SK-N-SH (cell line): ENCODE measurements at regions not wholly inside any gene's neighbourhood (a gene's known extent, or its start where the extent isn't known, plus 50 kb on each side); places are given as distances from the start of the nearest gene placed in this dataset.

ENCODE experiments used
- CTCF ChIA-PET: fragments of 300-600, 350-600 bp; formaldehyde crosslinking; extraction: SDS; loops from one replicate; lab custom pipeline; 2021; lab: Yijun Ruan, JAX
- POLR2A ChIA-PET: fragments of 350-600 bp; sonication (Branson Sonifier 250); formaldehyde crosslinking; extraction: SDS; loops from one replicate; lab custom pipeline; 2020; ENCODE audit warnings: antibody characterized with exemption, inconsistent platforms; lab: Yijun Ruan, JAX
- DNase-seq: peaks from one replicate; pipeline ENCODE4 v3.0.0; 2012
- H2AFZ ChIP-seq: fragments of 200-600 bp; sonication (generic); 2 replicates; pipeline ENCODE4 v1.8.1; 2016; ENCODE audit warnings: antibody characterized with exemption, mild to moderate bottlenecking, low read depth
- H3F3A ChIP-seq: fragments of 200-600 bp; sonication (generic); replicated peaks from 2 replicates; pipeline ENCODE3; 2016; ENCODE audit warnings: antibody characterized with exemption, mild to moderate bottlenecking; ENCODE audit not compliant: insufficient read depth
- H3K27ac ChIP-seq, 2 experiments: fragments of 200-500 bp in 1 of 2; fragments of 200-600 bp in 1 of 2; sonication (Bioruptor generic) in 1 of 2; sonication (generic), shearing (Covaris generic) in 1 of 2; 2 replicates each; pipeline versions ENCODE4 v1.5.1 to v1.6.1; 2014 to 2016; ENCODE audit warnings: low read depth in 2 of 2, inconsistent platforms in 1 of 2, low read length in 1 of 2, mild to moderate bottlenecking in 1 of 2, mixed read lengths in 1 of 2
- H3K27me3 ChIP-seq: fragments of 200-600 bp; sonication (generic), shearing (Covaris generic); 2 replicates; pipeline ENCODE4 v1.6.1; 2016; ENCODE audit warnings: mixed run types; ENCODE audit not compliant: insufficient read depth
- H3K36me3 ChIP-seq, 2 experiments: fragments of 200-500 bp in 1 of 2; fragments of 200-600 bp in 1 of 2; sonication (Bioruptor generic) in 1 of 2; sonication (generic) in 1 of 2; replicated peaks in 1 of 2; 2 replicates each; pipeline versions ENCODE3 to v1.5.1; 2014 to 2016; ENCODE audit warnings: low read length in 1 of 2, mild to moderate bottlenecking in 1 of 2; ENCODE audit not compliant: insufficient read depth in 2 of 2, control insufficient read depth in 1 of 2
- H3K4me1 ChIP-seq, 2 experiments: fragments of 200-500 bp in 1 of 2; fragments of 200-600 bp in 1 of 2; sonication (Bioruptor generic) in 1 of 2; sonication (generic), shearing (Covaris generic) in 1 of 2; 2 replicates each; pipeline versions ENCODE4 v1.5.1 to v1.6.1; 2014 to 2016; ENCODE audit warnings: low read depth in 1 of 2, low read length in 1 of 2, mixed run types in 1 of 2; ENCODE audit not compliant: insufficient read depth in 2 of 2, control insufficient read depth in 1 of 2
- H3K4me2 ChIP-seq: fragments of 200-600 bp; sonication (generic), shearing (Covaris generic); 2 replicates; pipeline ENCODE4 v1.6.1; 2017; ENCODE audit warnings: mixed run types
- H3K4me3 ChIP-seq, 2 experiments: fragments of 200-500 bp in 1 of 2; fragments of 200-600 bp in 1 of 2; sonication (Bioruptor generic) in 1 of 2; sonication (generic), shearing (Covaris generic) in 1 of 2; 2 replicates each; pipeline versions ENCODE4 v1.5.1 to v1.8.1; 2014 to 2016; ENCODE audit warnings: low read depth in 2 of 2, inconsistent platforms in 1 of 2, low read length in 1 of 2, mild to moderate bottlenecking in 1 of 2, mixed read lengths in 1 of 2, moderate library complexity in 1 of 2
- H3K79me2 ChIP-seq: fragments of 200-600 bp; sonication (generic); 2 replicates; pipeline ENCODE4 v1.8.1; 2017; ENCODE audit warnings: mild to moderate bottlenecking; ENCODE audit not compliant: insufficient read depth
- H3K9ac ChIP-seq: fragments of 200-600 bp; sonication (generic); 2 replicates; pipeline ENCODE4 v1.6.1; 2017; ENCODE audit warnings: mixed run types
- H3K9me2 ChIP-seq: fragments of 200-600 bp; sonication (generic); 2 replicates; pipeline ENCODE4 v1.6.1; 2017; ENCODE audit warnings: mixed run types
- H3K9me3 ChIP-seq: fragments of 200-600 bp; sonication (generic); 2 replicates; pipeline ENCODE4 v1.6.1; 2017; ENCODE audit warnings: mixed run types, mild to moderate bottlenecking, moderate library complexity
- H4K20me1 ChIP-seq: fragments of 200-600 bp; sonication (generic); 2 replicates; pipeline ENCODE4 v1.6.1; 2017; ENCODE audit warnings: mild to moderate bottlenecking, mixed run types; ENCODE audit not compliant: insufficient read depth
- CHD2 ChIP-seq: fragments of 150-350 bp; IDR thresholded peaks from 2 replicates; pipeline ENCODE4 v1.6.1; 2018; ENCODE audit warnings: low read length; ENCODE audit not compliant: partially characterized antibody
- CTCF ChIP-seq: fragments of 200-600 bp; sonication (generic); IDR thresholded peaks from 2 replicates; pipeline ENCODE4 v1.6.1; 2017; ENCODE audit warnings: antibody characterized with exemption, mild to moderate bottlenecking, moderate library complexity
- ELF1 ChIP-seq: IDR thresholded peaks from 2 replicates; pipeline ENCODE4 v1.4.0; 2012
- EP300 ChIP-seq, 2 experiments: IDR thresholded peaks; 2 replicates each; pipeline versions ENCODE4 v1.4.0 to v1.6.1; 2012; ENCODE audit warnings: borderline replicate concordance in 1 of 2, low read depth in 1 of 2, low read length in 1 of 2
- EZH2phosphoT487 ChIP-seq: fragments of 200-600 bp; sonication (generic); IDR thresholded peaks from 2 replicates; pipeline ENCODE4 v1.6.1; 2017; ENCODE audit warnings: low read depth, mixed run types, mild to moderate bottlenecking, antibody characterized with exemption, moderate library complexity, borderline replicate concordance
- FOSL2 ChIP-seq: IDR thresholded peaks from 2 replicates; pipeline ENCODE4 v1.4.0; 2012; ENCODE audit warnings: low read depth, mild to moderate bottlenecking, moderate library complexity, borderline replicate concordance
- FOXJ3 ChIP-seq: sonication (generic); formaldehyde crosslinking; IDR thresholded peaks from 2 replicates; pipeline ENCODE4 v1.5.1; 2020; ENCODE audit warnings: mild to moderate bottlenecking, missing genetic modification reagents
- FOXM1 ChIP-seq: IDR thresholded peaks from 2 replicates; pipeline ENCODE4 v1.4.0; 2012; ENCODE audit warnings: low read depth, mild to moderate bottlenecking
- JUND ChIP-seq: IDR thresholded peaks from 2 replicates; pipeline ENCODE4 v1.4.0; 2012
- MAX ChIP-seq: IDR thresholded peaks from 2 replicates; pipeline ENCODE4 v1.4.0; 2012; ENCODE audit warnings: low read depth
- MEF2A ChIP-seq: IDR thresholded peaks from 2 replicates; pipeline ENCODE4 v1.4.0; 2012; ENCODE audit warnings: low read depth, borderline replicate concordance
- MXI1 ChIP-seq: IDR thresholded peaks from 2 replicates; pipeline ENCODE4 v1.6.1; 2012; ENCODE audit warnings: mild to moderate bottlenecking, low read depth, low read length, improper control_type of control experiment
- NFIC ChIP-seq: IDR thresholded peaks from 2 replicates; pipeline ENCODE4 v1.4.0; 2012; ENCODE audit warnings: borderline replicate concordance
- NRF1 ChIP-seq: IDR thresholded peaks from 2 replicates; pipeline ENCODE4 v1.6.1; 2012; ENCODE audit warnings: low read depth, mild to moderate bottlenecking, low read length
- RFX5 ChIP-seq: IDR thresholded peaks from 2 replicates; pipeline ENCODE4 v1.6.1; 2012; ENCODE audit warnings: mild to moderate bottlenecking, improper control_type of control experiment, low read length
- RXRA ChIP-seq: IDR thresholded peaks from 2 replicates; pipeline ENCODE4 v1.4.0; 2012; ENCODE audit warnings: low read depth, mild to moderate bottlenecking, borderline replicate concordance
- TEAD4 ChIP-seq: IDR thresholded peaks from 2 replicates; pipeline ENCODE4 v1.4.0; 2012; ENCODE audit warnings: mild to moderate bottlenecking, borderline replicate concordance; ENCODE audit not compliant: insufficient read depth
- YY1 ChIP-seq: IDR thresholded peaks from 2 replicates; pipeline ENCODE4 v1.4.0; 2012; ENCODE audit warnings: low read depth, mild to moderate bottlenecking
- WGBS: methylation state at CpG from one replicate; pipeline ENCODE4 v1.1.6; 2017; ENCODE audit warnings: low lambda C conversion rate; 5-methylcytosine and 5-hydroxymethylcytosine counted together
- TF ChIP-seq, protein P1 (sequence below): IDR thresholded peaks from 2 replicates; pipeline ENCODE4 v1.4.0; 2012; ENCODE audit warnings: low read depth, borderline replicate concordance
- TF ChIP-seq, protein P2 (sequence below): fragments of 150-350 bp; IDR thresholded peaks from 2 replicates; pipeline ENCODE4 v1.6.1; 2016; ENCODE audit warnings: mild to moderate bottlenecking, low read depth, low read length
- TF ChIP-seq, protein P3 (sequence below): IDR thresholded peaks from 2 replicates; pipeline ENCODE4 v1.6.1; 2012; ENCODE audit warnings: mild to moderate bottlenecking, low read depth, low read length, moderate library complexity

DNA sequence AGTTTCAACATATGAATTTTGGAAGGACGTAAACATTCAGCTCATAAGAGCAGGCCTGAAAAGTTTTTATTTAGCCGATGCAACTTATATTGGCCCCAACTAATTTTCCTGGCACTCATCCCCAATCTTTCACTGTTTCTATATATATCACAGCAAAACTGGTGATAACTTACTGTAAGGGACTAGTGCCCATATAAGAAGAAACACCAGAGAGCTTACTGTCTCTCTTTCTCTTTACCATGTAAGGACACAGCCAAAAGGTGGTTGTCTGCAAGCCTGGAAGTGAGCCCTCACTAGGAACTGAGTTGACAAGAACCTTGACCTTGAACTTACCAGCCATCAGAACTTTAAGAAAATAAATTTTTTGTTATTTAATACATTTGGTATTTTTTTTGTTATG, 807.4 kb upstream of the CITED2 start:
- POLR2A ChIA-PET = no interaction called here
- no peaks in the 10 kb centered on the region for H3K27me3 ChIP-seq
- peaks cover 0 to 17% of the 10 kb centered on the region in 2 experiments; a peak in 3 of 4 replicates for H3K4me1 ChIP-seq
- no peak overlapping the region for H3K4me2 ChIP-seq
- no peaks in the 10 kb centered on the region for H3K9me2 ChIP-seq
- peaks cover 24% of the 10 kb centered on the region for H3F3A ChIP-seq
- no peaks in the 10 kb centered on the region for H3K36me3 ChIP-seq
- no peak overlapping the region for H2AFZ ChIP-seq
- 100% methylated on average over 2 of the region's 2 CpGs for WGBS
- DNase-seq = no peak
- H3K9me3 ChIP-seq = no peaks in the 10 kb centered on the region
- no peaks in the 10 kb centered on the region for H3K79me2 ChIP-seq
- no peak overlapping the region for H3K4me3 ChIP-seq
- TF ChIP-seq NFIC (no peak), JUND (no peak), MAX (no peak), ELF1 (no peak), NRF1 (no peak)
- TF ChIP-seq, protein P1, sequence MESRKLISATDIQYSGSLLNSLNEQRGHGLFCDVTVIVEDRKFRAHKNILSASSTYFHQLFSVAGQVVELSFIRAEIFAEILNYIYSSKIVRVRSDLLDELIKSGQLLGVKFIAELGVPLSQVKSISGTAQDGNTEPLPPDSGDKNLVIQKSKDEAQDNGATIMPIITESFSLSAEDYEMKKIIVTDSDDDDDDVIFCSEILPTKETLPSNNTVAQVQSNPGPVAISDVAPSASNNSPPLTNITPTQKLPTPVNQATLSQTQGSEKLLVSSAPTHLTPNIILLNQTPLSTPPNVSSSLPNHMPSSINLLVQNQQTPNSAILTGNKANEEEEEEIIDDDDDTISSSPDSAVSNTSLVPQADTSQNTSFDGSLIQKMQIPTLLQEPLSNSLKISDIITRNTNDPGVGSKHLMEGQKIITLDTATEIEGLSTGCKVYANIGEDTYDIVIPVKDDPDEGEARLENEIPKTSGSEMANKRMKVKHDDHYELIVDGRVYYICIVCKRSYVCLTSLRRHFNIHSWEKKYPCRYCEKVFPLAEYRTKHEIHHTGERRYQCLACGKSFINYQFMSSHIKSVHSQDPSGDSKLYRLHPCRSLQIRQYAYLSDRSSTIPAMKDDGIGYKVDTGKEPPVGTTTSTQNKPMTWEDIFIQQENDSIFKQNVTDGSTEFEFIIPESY = no peak
- H4K20me1 ChIP-seq = no peaks in the 10 kb centered on the region
- no peak overlapping the region for H3K9ac ChIP-seq
- no peak overlapping the region for H3K27ac ChIP-seq
- CTCF ChIA-PET = interaction anchor here (0.7 kb wide), 1 partner anchor 1092 kb away, joined by 3 read pairs; no protein-coding TSS in a partner anchor

DNA sequence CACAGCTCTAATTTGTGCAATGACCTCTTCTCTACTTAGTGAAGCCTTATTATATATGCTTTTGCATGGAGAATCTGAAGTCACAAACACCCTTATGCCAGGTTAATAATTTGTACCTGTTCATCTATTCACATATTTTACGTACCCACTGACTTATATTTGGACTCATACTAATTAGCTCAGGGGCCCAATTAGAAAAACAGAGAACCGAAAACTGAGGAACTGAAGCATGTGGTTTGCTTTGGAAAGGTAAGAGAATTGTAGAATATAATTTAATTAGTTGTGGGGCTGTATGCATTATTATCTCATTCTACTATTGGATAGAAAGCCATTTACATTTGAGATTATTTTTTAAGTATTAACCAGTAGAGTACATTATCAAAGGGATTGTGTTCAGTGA, 805.9 kb upstream of the CITED2 start:
- Histone ChIP-seq H4K20me1 (no peaks in the 10 kb centered on the region), H3K4me3 (no peak overlapping the region), H2AFZ (no peak overlapping the region), H3K36me3 (no peaks in the 10 kb centered on the region), H3F3A (peaks cover 24% of the 10 kb centered on the region), H3K4me2 (no peak overlapping the region), H3K79me2 (no peaks in the 10 kb centered on the region), H3K9me2 (no peaks in the 10 kb centered on the region), H3K9me3 (no peaks in the 10 kb centered on the region), H3K27ac (no peak overlapping the region), H3K9ac (no peak overlapping the region), H3K4me1 (peaks cover 0 to 17% of the 10 kb centered on the region in 2 experiments; a peak in 3 of 4 replicates), H3K27me3 (no peaks in the 10 kb centered on the region)
- DNase-seq = no peak
- POLR2A ChIA-PET = no interaction called here
- 95% methylated on average over 2 of the region's 2 CpGs for WGBS
- CTCF ChIA-PET = no interaction called here
- TF ChIP-seq YY1 (no peak), RFX5 (no peak), FOSL2 (no peak), TEAD4 (no peak), FOXM1 (no peak), MEF2A (no peak), CTCF (no peak), FOXJ3 (CRISPR knock-in tag) (no peak), CHD2 (no peak), EP300 (IDR thresholded peaks at IDR 0.05; ENCODE audit: borderline replicate concordance in 1 of 2, low read depth in 1 of 2, low read length in 1 of 2) (no peak), RXRA (no peak), EZH2phosphoT487 (no peak), ELF1 (no peak), MXI1 (no peak), JUND (no peak)
- TF ChIP-seq, protein P2, sequence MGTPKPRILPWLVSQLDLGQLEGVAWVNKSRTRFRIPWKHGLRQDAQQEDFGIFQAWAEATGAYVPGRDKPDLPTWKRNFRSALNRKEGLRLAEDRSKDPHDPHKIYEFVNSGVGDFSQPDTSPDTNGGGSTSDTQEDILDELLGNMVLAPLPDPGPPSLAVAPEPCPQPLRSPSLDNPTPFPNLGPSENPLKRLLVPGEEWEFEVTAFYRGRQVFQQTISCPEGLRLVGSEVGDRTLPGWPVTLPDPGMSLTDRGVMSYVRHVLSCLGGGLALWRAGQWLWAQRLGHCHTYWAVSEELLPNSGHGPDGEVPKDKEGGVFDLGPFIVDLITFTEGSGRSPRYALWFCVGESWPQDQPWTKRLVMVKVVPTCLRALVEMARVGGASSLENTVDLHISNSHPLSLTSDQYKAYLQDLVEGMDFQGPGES = no peak
- TF ChIP-seq, protein P3, sequence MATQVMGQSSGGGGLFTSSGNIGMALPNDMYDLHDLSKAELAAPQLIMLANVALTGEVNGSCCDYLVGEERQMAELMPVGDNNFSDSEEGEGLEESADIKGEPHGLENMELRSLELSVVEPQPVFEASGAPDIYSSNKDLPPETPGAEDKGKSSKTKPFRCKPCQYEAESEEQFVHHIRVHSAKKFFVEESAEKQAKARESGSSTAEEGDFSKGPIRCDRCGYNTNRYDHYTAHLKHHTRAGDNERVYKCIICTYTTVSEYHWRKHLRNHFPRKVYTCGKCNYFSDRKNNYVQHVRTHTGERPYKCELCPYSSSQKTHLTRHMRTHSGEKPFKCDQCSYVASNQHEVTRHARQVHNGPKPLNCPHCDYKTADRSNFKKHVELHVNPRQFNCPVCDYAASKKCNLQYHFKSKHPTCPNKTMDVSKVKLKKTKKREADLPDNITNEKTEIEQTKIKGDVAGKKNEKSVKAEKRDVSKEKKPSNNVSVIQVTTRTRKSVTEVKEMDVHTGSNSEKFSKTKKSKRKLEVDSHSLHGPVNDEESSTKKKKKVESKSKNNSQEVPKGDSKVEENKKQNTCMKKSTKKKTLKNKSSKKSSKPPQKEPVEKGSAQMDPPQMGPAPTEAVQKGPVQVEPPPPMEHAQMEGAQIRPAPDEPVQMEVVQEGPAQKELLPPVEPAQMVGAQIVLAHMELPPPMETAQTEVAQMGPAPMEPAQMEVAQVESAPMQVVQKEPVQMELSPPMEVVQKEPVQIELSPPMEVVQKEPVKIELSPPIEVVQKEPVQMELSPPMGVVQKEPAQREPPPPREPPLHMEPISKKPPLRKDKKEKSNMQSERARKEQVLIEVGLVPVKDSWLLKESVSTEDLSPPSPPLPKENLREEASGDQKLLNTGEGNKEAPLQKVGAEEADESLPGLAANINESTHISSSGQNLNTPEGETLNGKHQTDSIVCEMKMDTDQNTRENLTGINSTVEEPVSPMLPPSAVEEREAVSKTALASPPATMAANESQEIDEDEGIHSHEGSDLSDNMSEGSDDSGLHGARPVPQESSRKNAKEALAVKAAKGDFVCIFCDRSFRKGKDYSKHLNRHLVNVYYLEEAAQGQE = no peak
